ENCODE measurements at regions not wholly inside any gene's neighbourhood (a gene's known extent, or its start where the extent isn't known, plus 50 kb on each side); places are given as distances from the start of the nearest gene placed in this dataset.
"Not testable (repeated sequence)": the region's sequence is repeated elsewhere in the genome, so short reads cannot be mapped to it uniquely, and the experiment has no call there.

GRCh38 chr6:170147056-170147787, 143.7 kb downstream of the DLL1 start:
- Histone ChIP-seq H3K9me2 (replicated peaks; ENCODE audit: control insufficient read depth, low read length) (no peaks in the 10 kb centered on the region), H3K4me3 (ENCODE audit: low read length) (no peak overlapping the region), H3K27ac (ENCODE audit: low read depth, low read length) (no peak overlapping the region), H4K20me1 (ENCODE audit: control insufficient read depth, insufficient read depth, low read depth, low read length) (no peaks in the 10 kb centered on the region), H3K27me3 (ENCODE audit: control insufficient read depth, low read length) (no peaks in the 10 kb centered on the region), H3K4me2 (ENCODE audit: low read length) (no peak overlapping the region), H3K9me3 (ENCODE audit: control insufficient read depth, insufficient read depth, low read length) (peaks cover 4% of the 10 kb centered on the region; the same call in 1 of the 2 replicates), H3K36me3 (ENCODE audit: control insufficient read depth, low read length) (no peaks in the 10 kb centered on the region), H3F3A (ENCODE audit: control insufficient read depth, insufficient read depth) (no peaks in the 10 kb centered on the region), H3K4me1 (ENCODE audit: control insufficient read depth, low read length) (no peaks in the 10 kb centered on the region), H3K79me2 (ENCODE audit: control insufficient read depth, low read length) (no peaks in the 10 kb centered on the region)
- no peak for TF ChIP-seq CTCF (IDR thresholded peaks at IDR 0.05; ENCODE audit: low read depth, low read length, poor library complexity, severe bottlenecking)
- TF ChIP-seq EZH2phosphoT487 (IDR thresholded peaks at IDR 0.05; ENCODE audit: borderline replicate concordance, low read length) = no peak

GRCh38 chr6:170146640-170147039, 144.2 kb downstream of the DLL1 start:
- Histone ChIP-seq H4K20me1 (ENCODE audit: control insufficient read depth, insufficient read depth, low read depth, low read length) (no peaks in the 10 kb centered on the region), H3K79me2 (ENCODE audit: control insufficient read depth, low read length) (no peaks in the 10 kb centered on the region), H3F3A (ENCODE audit: control insufficient read depth, insufficient read depth) (no peaks in the 10 kb centered on the region), H3K27me3 (ENCODE audit: control insufficient read depth, low read length) (no peaks in the 10 kb centered on the region), H3K4me1 (ENCODE audit: control insufficient read depth, low read length) (no peaks in the 10 kb centered on the region), H3K9me3 (ENCODE audit: control insufficient read depth, insufficient read depth, low read length) (peaks cover 4% of the 10 kb centered on the region; the same call in 1 of the 2 replicates), H3K27ac (ENCODE audit: low read depth, low read length) (no peak overlapping the region), H3K4me3 (ENCODE audit: low read length) (no peak overlapping the region), H3K36me3 (ENCODE audit: control insufficient read depth, low read length) (no peaks in the 10 kb centered on the region), H3K9me2 (replicated peaks; ENCODE audit: control insufficient read depth, low read length) (no peaks in the 10 kb centered on the region), H3K4me2 (ENCODE audit: low read length) (no peak overlapping the region)
- TF ChIP-seq CTCF (IDR thresholded peaks at IDR 0.05; ENCODE audit: low read depth, low read length, poor library complexity, severe bottlenecking) (no peak), EZH2phosphoT487 (IDR thresholded peaks at IDR 0.05; ENCODE audit: borderline replicate concordance, low read length) (no peak)

GRCh38 chr6:170146131-170146530, 144.7 kb downstream of the DLL1 start:
- not testable (repeated sequence) for H4K20me1 ChIP-seq (ENCODE audit: control insufficient read depth, insufficient read depth, low read depth, low read length); H3K9me2 ChIP-seq (replicated peaks; ENCODE audit: control insufficient read depth, low read length); H3K79me2 ChIP-seq (ENCODE audit: control insufficient read depth, low read length); H3K4me2 ChIP-seq (ENCODE audit: low read length); H3F3A ChIP-seq (ENCODE audit: control insufficient read depth, insufficient read depth); H3K4me3 ChIP-seq (ENCODE audit: low read length); H3K27ac ChIP-seq (ENCODE audit: low read depth, low read length); H3K4me1 ChIP-seq (ENCODE audit: control insufficient read depth, low read length); H3K27me3 ChIP-seq (ENCODE audit: control insufficient read depth, low read length); H3K9me3 ChIP-seq (ENCODE audit: control insufficient read depth, insufficient read depth, low read length); H3K36me3 ChIP-seq (ENCODE audit: control insufficient read depth, low read length)

- H3K4me3 ChIP-seq (ENCODE audit: low read length); H4K20me1 ChIP-seq (ENCODE audit: control insufficient read depth, insufficient read depth, low read depth, low read length); H3K27ac ChIP-seq (ENCODE audit: low read depth, low read length); H3F3A ChIP-seq (ENCODE audit: control insufficient read depth, insufficient read depth); H3K79me2 ChIP-seq (ENCODE audit: control insufficient read depth, low read length); H3K4me1 ChIP-seq (ENCODE audit: control insufficient read depth, low read length); H3K36me3 ChIP-seq (ENCODE audit: control insufficient read depth, low read length); H3K27me3 ChIP-seq (ENCODE audit: control insufficient read depth, low read length); H3K4me2 ChIP-seq (ENCODE audit: low read length); H3K9me3 ChIP-seq (ENCODE audit: control insufficient read depth, insufficient read depth, low read length); H3K9me2 ChIP-seq (replicated peaks; ENCODE audit: control insufficient read depth, low read length): not testable (repeated sequence)
Observed at GRCh38 chr6:170145716-170146115, 145.2 kb downstream of the DLL1 start.
